GM19467 (cell line): ENCODE measurements at regions not wholly inside any gene's neighbourhood (a gene's known extent, or its start where the extent isn't known, plus 50 kb on each side); places are given as distances from the start of the nearest gene placed in this dataset.

Source experiments
- ATAC-seq: cut with Tn5 transposase; IDR thresholded peaks from one replicate; pipeline ENCODE4 v1.9.1; 2021; ENCODE audit warnings: mild to moderate bottlenecking, moderate library complexity; ENCODE audit not compliant: unreplicated experiment

DNA sequence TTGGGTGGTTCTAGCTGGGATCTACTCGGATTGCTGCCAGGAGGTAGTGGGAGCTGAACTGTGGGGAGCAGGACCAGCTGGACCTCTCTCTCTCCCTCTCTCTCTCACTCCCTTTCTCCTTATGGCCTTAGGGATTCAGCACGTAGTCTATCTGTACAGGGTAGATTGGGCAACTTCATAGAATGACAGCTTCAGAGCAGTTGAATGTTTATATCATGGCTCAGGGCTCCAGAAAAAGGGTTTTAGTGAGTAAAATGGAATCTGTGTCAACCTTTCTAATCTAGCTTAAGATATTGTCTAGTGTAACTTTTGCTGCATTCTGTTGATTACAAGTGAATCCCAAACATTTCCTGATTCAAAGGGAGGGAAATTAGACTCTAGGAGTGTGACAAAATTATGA lies 127.7 kb upstream of the PDGFD start:
- ATAC-seq = no peak

GRCh38 chr11:104286129-104286528 lies 122.2 kb upstream of the PDGFD start:
- ATAC-seq = no peak

DNA sequence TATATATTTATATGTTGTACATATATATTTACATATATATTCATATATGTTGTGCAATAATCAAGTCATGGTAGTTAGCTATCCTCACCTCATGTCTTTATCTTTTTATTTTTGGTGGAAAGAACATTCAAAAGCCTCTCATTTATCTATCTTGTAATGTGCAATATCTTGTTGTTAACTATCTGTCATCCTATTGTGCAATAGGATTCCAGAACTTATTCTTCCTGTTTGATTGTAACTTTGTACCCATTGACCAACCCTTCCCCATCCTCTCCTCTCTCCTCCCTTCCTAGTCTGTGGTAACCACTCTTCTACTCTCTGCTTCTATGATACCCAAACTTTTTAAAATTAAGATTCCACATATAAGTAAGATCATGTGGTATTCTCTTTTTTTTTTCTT lies 115.6 kb upstream of the PDGFD start:
- ATAC-seq = no peak

- ATAC-seq = no peak
These were observed 112.0 kb upstream of the PDGFD start for GRCh38 chr11:104275992-104276391.

GRCh38 chr11:104260456-104260855 lies 96.5 kb upstream of the PDGFD start:
- ATAC-seq = no peak

GRCh38 chr11:104259121-104259610 lies 95.2 kb upstream of the PDGFD start:
- ATAC-seq = no peak

GRCh38 chr11:104256525-104256924 lies 92.6 kb upstream of the PDGFD start:
- ATAC-seq = no peak

DNA sequence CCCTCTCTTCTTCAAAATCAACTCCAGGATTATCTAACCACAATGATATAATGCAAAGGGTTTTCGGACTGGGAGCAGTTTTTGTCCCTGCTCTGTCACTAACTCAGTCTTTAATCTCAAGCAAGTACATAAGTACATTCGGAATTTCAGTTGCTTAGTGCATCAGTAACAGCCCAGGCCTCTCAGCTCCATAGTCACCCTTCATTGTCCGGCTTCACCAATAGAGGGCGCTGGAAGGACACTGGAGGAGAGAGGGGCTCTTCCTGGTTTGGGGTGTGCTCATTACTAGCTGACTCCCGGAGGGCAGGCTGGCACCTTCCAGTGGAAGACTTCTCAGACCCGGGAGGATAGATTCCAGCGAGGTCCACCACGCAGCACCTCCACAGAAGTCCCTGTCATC lies 90.4 kb upstream of the PDGFD start:
- ATAC-seq = no peak

DNA sequence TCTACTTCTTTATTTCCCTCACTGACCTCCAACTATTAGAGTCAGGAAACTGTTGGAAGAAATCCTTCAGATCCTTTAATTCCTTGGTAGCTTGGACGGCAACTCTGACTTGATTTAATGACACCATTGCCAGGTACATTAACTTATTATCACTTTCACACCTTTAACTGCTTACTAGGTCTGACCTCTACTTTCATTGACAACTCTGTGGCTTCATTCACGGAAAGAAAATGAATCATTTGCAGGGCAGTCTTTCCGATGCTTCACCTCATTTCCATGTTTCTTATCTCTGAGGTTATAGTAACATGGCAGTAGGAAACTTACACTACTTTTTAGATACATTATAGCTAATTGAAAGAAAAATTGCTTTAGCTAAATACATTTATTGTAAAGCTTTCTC lies 82.6 kb upstream of the PDGFD start:
- no peak for ATAC-seq

DNA sequence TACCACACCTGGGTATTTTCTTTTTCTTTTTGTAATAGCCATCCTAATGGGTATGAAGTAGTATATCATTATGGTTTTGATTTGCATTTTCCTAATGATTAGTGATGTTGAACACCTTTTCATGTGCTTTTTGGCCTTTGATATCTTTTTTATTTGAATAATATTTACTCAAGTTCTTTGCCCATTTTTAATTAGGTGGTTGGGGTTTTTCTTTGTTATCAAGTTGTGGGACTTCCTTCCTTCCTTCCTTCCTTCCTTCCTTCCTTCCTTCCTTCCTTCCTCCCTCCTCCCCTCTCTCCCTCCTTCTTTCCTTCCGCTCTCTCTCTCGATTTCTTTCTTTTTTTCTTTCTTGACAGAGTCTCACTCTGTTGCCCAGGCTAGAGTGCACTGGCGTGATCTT lies 75.0 kb upstream of the PDGFD start:
- ATAC-seq = no peak

GRCh38 chr11:104225047-104225446 lies 61.1 kb upstream of the PDGFD start:
- no peak for ATAC-seq

- ATAC-seq = no peak
These were observed 58.5 kb upstream of the PDGFD start for GRCh38 chr11:104222464-104222863.

DNA sequence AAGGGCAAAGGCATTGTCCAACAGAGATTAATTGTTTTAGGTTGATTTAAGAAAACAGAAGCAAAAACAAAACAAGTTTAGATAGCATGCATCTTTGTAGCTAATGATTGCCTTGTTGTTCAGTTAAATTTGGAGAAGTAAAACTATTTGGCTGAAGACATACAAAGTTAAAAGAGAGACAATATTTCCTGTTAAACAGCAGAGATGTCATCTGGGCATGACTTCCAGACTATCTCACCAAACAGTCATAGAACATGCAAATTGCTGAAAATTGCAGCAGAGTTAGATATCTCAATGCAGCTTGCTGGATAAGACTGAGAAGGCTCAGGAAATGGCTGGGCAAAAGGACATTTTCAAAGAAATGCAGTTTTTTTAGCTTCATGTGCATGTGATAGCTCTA lies 57.5 kb upstream of the PDGFD start:
- ATAC-seq = no peak

GRCh38 chr11:104219096-104219495 lies 55.1 kb upstream of the PDGFD start:
- ATAC-seq = no peak

DNA sequence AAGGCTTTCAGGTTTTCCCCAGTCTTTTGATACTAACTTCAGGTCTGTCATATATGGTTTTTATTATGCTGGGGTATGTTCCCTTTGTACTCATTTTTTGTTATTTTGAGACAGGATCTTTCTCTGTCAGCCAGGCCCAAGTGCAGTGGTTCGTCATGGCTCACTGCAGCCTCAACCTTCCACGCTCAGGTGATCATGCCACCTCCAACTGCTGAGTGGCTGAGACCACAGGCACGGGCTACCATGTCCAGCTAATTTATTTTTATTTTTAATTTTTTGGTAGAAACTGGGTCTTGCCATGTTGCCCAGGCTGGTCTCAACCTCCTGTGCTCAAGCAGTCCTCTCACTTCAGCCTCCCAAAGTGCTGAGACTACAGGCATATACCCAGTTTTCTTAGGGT lies 50.6 kb upstream of the PDGFD start:
- ATAC-seq = no peak
